Endothelial cell of umbilical vein (primary cell): ENCODE measurements at regions not wholly inside any gene's neighbourhood (a gene's known extent, or its start where the extent isn't known, plus 50 kb on each side); places are given as distances from the start of the nearest gene placed in this dataset.

Experiments used
- BruUV-seq: library from RNA; stranded (reverse); fragments of 400-500 nt; replicated peaks from 2 replicates; lab custom pipeline; 2021; lab: Mats Ljungman, UMichigan
- CTCF ChIA-PET: fragments of 300-600, 350-600 bp; sonication (Branson Sonifier 250); formaldehyde crosslinking; loops from one replicate; lab custom pipeline; 2021; ENCODE audit warnings: antibody characterized with exemption, inconsistent platforms; lab: Charles Lee
- POLR2A ChIA-PET: fragments of 300-600, 350-600 bp; sonication (Branson Sonifier 250); formaldehyde crosslinking; loops from one replicate; lab custom pipeline; 2021; ENCODE audit warnings: antibody characterized with exemption, inconsistent platforms; lab: Charles Lee
- DNase-seq: peaks from one replicate; pipeline ENCODE4 v3.0.0-alpha.2; 2011; ENCODE audit warnings: low read depth, low spot score
- FAIRE-seq: peaks from 2 replicates; lab custom pipeline; 2011; peaks lifted over from hg19 to GRCh38; lab: Jason Lieb, UNC
- H2AFZ ChIP-seq: 2 replicates; pipeline ENCODE4 v1.6.0; 2012; ENCODE audit warnings: low read depth, low read length, control low read depth, inconsistent platforms
- H3K27ac ChIP-seq: 2 replicates; pipeline ENCODE4 v1.5.1; 2011; ENCODE audit warnings: low read depth, mild to moderate bottlenecking, control low read depth, low read length, moderate library complexity; ENCODE audit not compliant: insufficient read depth
- H3K27me3 ChIP-seq, 2 experiments: 2 replicates each; pipeline versions ENCODE4 v1.6.0 to v1.6.1; 2011; ENCODE audit warnings: low read length in 2 of 2, mixed read lengths in 1 of 2; ENCODE audit not compliant: control insufficient read depth in 2 of 2, insufficient read depth in 2 of 2
- H3K36me3 ChIP-seq, 2 experiments: 2 replicates in 1 of 2; 3 replicates in 1 of 2; pipeline ENCODE4 v1.5.1; 2011; ENCODE audit warnings: low read length in 2 of 2, mild to moderate bottlenecking in 1 of 2, moderate library complexity in 1 of 2; ENCODE audit not compliant: control insufficient read depth in 2 of 2, insufficient read depth in 2 of 2; ENCODE audit errors: extremely low read depth in 1 of 2
- H3K4me1 ChIP-seq: 3 replicates; pipeline ENCODE4 v1.5.1; 2011; ENCODE audit warnings: mild to moderate bottlenecking, low read length; ENCODE audit not compliant: control insufficient read depth, insufficient read depth; ENCODE audit errors: extremely low read depth
- H3K4me2 ChIP-seq: 2 replicates; pipeline ENCODE4 v1.6.1; 2011; ENCODE audit warnings: low read length, control low read depth, mixed read lengths; ENCODE audit not compliant: insufficient read depth
- H3K4me3 ChIP-seq, 3 experiments: fragments of 200-600 bp in 1 of 3; sonication (generic), shearing (Covaris generic) in 1 of 3; replicated peaks in 1 of 3; 2 replicates each; pipeline ENCODE4 v1.5.1; 2011 to 2016; ENCODE audit warnings: control low read depth in 3 of 3, low read length in 3 of 3, mild to moderate bottlenecking in 2 of 3, inconsistent platforms in 1 of 3, low read depth in 1 of 3, moderate library complexity in 1 of 3; ENCODE audit not compliant: insufficient read depth in 1 of 3
- H3K79me2 ChIP-seq: 2 replicates; pipeline ENCODE4 v1.6.0; 2012; ENCODE audit warnings: low read length, inconsistent platforms; ENCODE audit not compliant: control insufficient read depth, insufficient read depth
- H3K9ac ChIP-seq: replicated peaks from 2 replicates; pipeline ENCODE3; 2011; ENCODE audit warnings: low read length, control low read depth; ENCODE audit not compliant: insufficient read depth; ENCODE audit errors: extremely low read depth
- H3K9me1 ChIP-seq: replicated peaks from 3 replicates; pipeline ENCODE4 v1.6.0; 2011; ENCODE audit warnings: mild to moderate bottlenecking, low read length; ENCODE audit not compliant: control insufficient read depth, insufficient read depth; ENCODE audit errors: extremely low read depth
- H3K9me3 ChIP-seq: replicated peaks from 2 replicates; pipeline ENCODE4 v1.5.1; 2012; ENCODE audit warnings: low read length, inconsistent platforms; ENCODE audit not compliant: control insufficient read depth, insufficient read depth
- H4K20me1 ChIP-seq: replicated peaks from 2 replicates; pipeline ENCODE3; 2011; ENCODE audit warnings: mild to moderate bottlenecking, low read length; ENCODE audit not compliant: control insufficient read depth, insufficient read depth; ENCODE audit errors: extremely low read depth
- EZH2 ChIP-seq: IDR thresholded peaks from 2 replicates; pipeline ENCODE4 v1.6.1; 2012; ENCODE audit warnings: borderline replicate concordance, low read depth, mild to moderate bottlenecking, moderate library complexity, low read length, inconsistent platforms; ENCODE audit not compliant: severe bottlenecking
- FOS ChIP-seq: IDR thresholded peaks from 2 replicates; pipeline ENCODE4 v1.6.1; 2011; ENCODE audit warnings: mild to moderate bottlenecking, low read length, moderate library complexity, borderline replicate concordance; ENCODE audit not compliant: insufficient read depth
- GATA2 ChIP-seq: IDR thresholded peaks from 2 replicates; pipeline ENCODE4 v1.7.0; 2011; ENCODE audit warnings: low read depth, mild to moderate bottlenecking, moderate library complexity, mixed read lengths, low read length; ENCODE audit not compliant: insufficient read length, insufficient read depth
- JUN ChIP-seq: IDR thresholded peaks from 2 replicates; pipeline ENCODE4 v1.6.1; 2011; ENCODE audit warnings: borderline replicate concordance, low read depth; ENCODE audit not compliant: insufficient read length, insufficient read depth
- MAX ChIP-seq: IDR thresholded peaks from 2 replicates; pipeline ENCODE4 v1.6.1; 2011; ENCODE audit not compliant: insufficient read depth, insufficient read length
- MYC ChIP-seq: IDR thresholded peaks from one replicate; pipeline ENCODE4 v1.6.1; 2011; ENCODE audit warnings: mild to moderate bottlenecking, low read depth, low read length
- POLR2A ChIP-seq: IDR thresholded peaks from 2 replicates; pipeline ENCODE4 v1.6.1; 2012; ENCODE audit warnings: low read depth, mild to moderate bottlenecking, control low read depth, low read length
- POLR2AphosphoS5 ChIP-seq: IDR thresholded peaks from 2 replicates; pipeline ENCODE4 v1.6.1; 2012; ENCODE audit warnings: low read depth, mild to moderate bottlenecking, control low read depth, low read length, moderate library complexity; ENCODE audit not compliant: insufficient read depth
- dilution Hi-C: fragments of 300-500 bp; cut with MboI; formaldehyde crosslinking; loops from one replicate; pipeline ENCODE4 v1.15.0; 2019; ENCODE audit warnings: low sequenced_read_pairs; ENCODE audit not compliant: extremely low pct_ligation_motif_present
- intact Hi-C: fragments of 100-400 bp; cut with micrococcal nuclease; formaldehyde crosslinking; loops from one replicate; pipeline ENCODE4 v1.10.0; 2022
- TF ChIP-seq, protein P1 (sequence below), 2 donors: IDR thresholded peaks; 1 replicate in 1 of 2; 2 replicates in 1 of 2; pipeline ENCODE4 v1.5.1; 2011; ENCODE audit warnings: low read length in 2 of 2, mild to moderate bottlenecking in 2 of 2, moderate library complexity in 2 of 2, control low read depth in 1 of 2, inconsistent platforms in 1 of 2, low read depth in 1 of 2; ENCODE audit not compliant: insufficient read depth in 1 of 2; ENCODE audit errors: extremely low read depth in 1 of 2

DNA sequence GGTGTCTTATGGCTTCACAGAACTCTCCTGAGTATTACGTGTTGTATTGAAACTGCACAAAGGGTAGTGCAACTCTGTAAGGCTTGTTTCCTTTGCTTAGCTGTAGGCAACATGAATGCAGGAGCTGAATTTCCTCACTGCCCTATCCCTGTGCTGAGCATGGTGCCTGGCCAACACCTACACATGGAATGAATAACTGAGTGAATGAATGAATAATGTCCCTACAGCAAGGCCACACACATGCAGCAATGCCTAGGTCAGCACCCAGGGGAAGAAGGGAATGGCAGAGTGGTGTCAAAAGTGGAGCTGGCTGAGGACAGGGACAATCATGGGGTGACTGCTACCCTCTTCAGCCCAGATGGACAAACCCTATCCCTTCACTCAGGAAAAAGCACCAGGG lies 655.9 kb downstream of the PTPRU start:
- no peak for TF ChIP-seq FOS
- TF ChIP-seq MYC: no peak
- TF ChIP-seq JUN: no peak
- TF ChIP-seq, protein P1, sequence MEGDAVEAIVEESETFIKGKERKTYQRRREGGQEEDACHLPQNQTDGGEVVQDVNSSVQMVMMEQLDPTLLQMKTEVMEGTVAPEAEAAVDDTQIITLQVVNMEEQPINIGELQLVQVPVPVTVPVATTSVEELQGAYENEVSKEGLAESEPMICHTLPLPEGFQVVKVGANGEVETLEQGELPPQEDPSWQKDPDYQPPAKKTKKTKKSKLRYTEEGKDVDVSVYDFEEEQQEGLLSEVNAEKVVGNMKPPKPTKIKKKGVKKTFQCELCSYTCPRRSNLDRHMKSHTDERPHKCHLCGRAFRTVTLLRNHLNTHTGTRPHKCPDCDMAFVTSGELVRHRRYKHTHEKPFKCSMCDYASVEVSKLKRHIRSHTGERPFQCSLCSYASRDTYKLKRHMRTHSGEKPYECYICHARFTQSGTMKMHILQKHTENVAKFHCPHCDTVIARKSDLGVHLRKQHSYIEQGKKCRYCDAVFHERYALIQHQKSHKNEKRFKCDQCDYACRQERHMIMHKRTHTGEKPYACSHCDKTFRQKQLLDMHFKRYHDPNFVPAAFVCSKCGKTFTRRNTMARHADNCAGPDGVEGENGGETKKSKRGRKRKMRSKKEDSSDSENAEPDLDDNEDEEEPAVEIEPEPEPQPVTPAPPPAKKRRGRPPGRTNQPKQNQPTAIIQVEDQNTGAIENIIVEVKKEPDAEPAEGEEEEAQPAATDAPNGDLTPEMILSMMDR (IDR thresholded peaks at IDR 0.05; ENCODE audit: extremely low read depth in 1 of 2, insufficient read depth in 1 of 2, low read depth in 1 of 2, low read length in 2 of 2): no peak
- TF ChIP-seq EZH2: no peak
- no peak for TF ChIP-seq POLR2A
- no peak for TF ChIP-seq MAX
- TF ChIP-seq POLR2AphosphoS5: no peak
- TF ChIP-seq GATA2: no peak
- Histone ChIP-seq H3K27me3 (no peaks in the 10 kb centered on the region), H3K4me2 (no peak overlapping the region), H3K9me1 (no peaks in the 10 kb centered on the region), H3K27ac (no peak overlapping the region), H4K20me1 (no peaks in the 10 kb centered on the region), H3K4me1 (no peaks in the 10 kb centered on the region), H2AFZ (no peak overlapping the region), H3K79me2 (no peaks in the 10 kb centered on the region), H3K36me3 (no peaks in the 10 kb centered on the region), H3K4me3 (no peak overlapping the region), H3K9ac (no peak overlapping the region), H3K9me3 (no peaks in the 10 kb centered on the region)
- no TSS peak for BruUV-seq
- intact Hi-C loops: no loop called here
- no peak for DNase-seq
- ChIA-PET CTCF (no interaction called here), POLR2A (no interaction called here)
- no peak for FAIRE-seq
- dilution Hi-C loops: no loop called here
